Neural progenitor cell (in vitro differentiated cells): ENCODE measurements at regions not wholly inside any gene's neighbourhood (a gene's known extent, or its start where the extent isn't known, plus 50 kb on each side); places are given as distances from the start of the nearest gene placed in this dataset.

Experiments
- DNase-seq: peaks from one replicate; pipeline ENCODE4 v3.0.0-alpha.2; 2016; ENCODE audit warnings: low spot score
- H2AFZ ChIP-seq: fragments of 200-600 bp; sonication (generic); replicated peaks from 2 replicates; pipeline ENCODE4 v1.6.1; 2016; ENCODE audit warnings: antibody characterized with exemption
- H3F3A ChIP-seq: fragments of 200-600 bp; sonication (generic); 2 replicates; pipeline ENCODE4 v1.6.1; 2016; ENCODE audit warnings: antibody characterized with exemption, low read depth
- H3K27ac ChIP-seq: fragments of 200-600 bp; sonication (generic); 2 replicates; pipeline ENCODE4 v1.5.1; 2016; ENCODE audit warnings: mild to moderate bottlenecking
- H3K27me3 ChIP-seq: fragments of 200-600 bp; sonication (generic); 2 replicates; pipeline ENCODE4 v1.6.1; 2016; ENCODE audit warnings: mild to moderate bottlenecking, moderate library complexity
- H3K36me3 ChIP-seq: fragments of 200-600 bp; sonication (generic); 2 replicates; pipeline ENCODE4 v1.5.1; 2016
- H3K4me1 ChIP-seq: fragments of 200-600 bp; sonication (generic); 2 replicates; pipeline ENCODE4 v1.6.1; 2016; ENCODE audit warnings: mixed run types
- H3K4me2 ChIP-seq: fragments of 200-600 bp; sonication (generic); 2 replicates; pipeline ENCODE4 v1.6.1; 2016
- H3K4me3 ChIP-seq: fragments of 200-600 bp; sonication (generic); 2 replicates; pipeline ENCODE4 v1.5.1; 2016
- H3K79me2 ChIP-seq: fragments of 200-600 bp; sonication (generic); 2 replicates; pipeline ENCODE4 v1.6.1; 2016; ENCODE audit warnings: low read depth
- H3K9ac ChIP-seq: fragments of 200-600 bp; sonication (generic); 2 replicates; pipeline ENCODE4 v1.6.1; 2016
- H3K9me3 ChIP-seq: fragments of 200-600 bp; sonication (generic); 2 replicates; pipeline ENCODE4 v1.5.1; 2016; ENCODE audit warnings: low read depth
- H4K20me1 ChIP-seq: fragments of 200-600 bp; sonication (generic); 2 replicates; pipeline ENCODE4 v1.6.1; 2016; ENCODE audit warnings: low read depth
- H3K27ac Mint-ChIP-seq: 3 replicates; pipeline ENCODE4 v1.8.0; 2021; ENCODE audit warnings: mixed read lengths
- H3K27me3 Mint-ChIP-seq: 2 replicates; pipeline ENCODE4 v1.8.0; 2022; ENCODE audit warnings: low read depth, mild to moderate bottlenecking, inconsistent platforms, moderate library complexity, mixed read lengths; ENCODE audit not compliant: insufficient read depth
- H3K36me3 Mint-ChIP-seq: 3 replicates; pipeline ENCODE4 v1.8.0; 2021; ENCODE audit warnings: mixed read lengths
- H3K4me1 Mint-ChIP-seq: 3 replicates; pipeline ENCODE4 v1.8.0; 2021; ENCODE audit warnings: mixed read lengths
- H3K4me3 Mint-ChIP-seq: 3 replicates; pipeline ENCODE4 v1.8.0; 2021; ENCODE audit warnings: mild to moderate bottlenecking, moderate library complexity, mixed read lengths
- H3K9me3 Mint-ChIP-seq: 3 replicates; pipeline ENCODE4 v1.8.0; 2020; ENCODE audit warnings: mixed read lengths
- CTCF ChIP-seq: fragments of 200-600 bp; sonication (generic); IDR thresholded peaks from 2 replicates; pipeline ENCODE4 v1.5.1; 2017; ENCODE audit warnings: antibody characterized with exemption, mild to moderate bottlenecking
- EZH2 ChIP-seq: fragments of 200-600 bp; sonication (generic); IDR thresholded peaks from 2 replicates; pipeline ENCODE4 v1.6.1; 2017; ENCODE audit warnings: antibody characterized with exemption, mild to moderate bottlenecking, moderate library complexity
- EZH2phosphoT487 ChIP-seq: fragments of 200-600 bp; sonication (generic); IDR thresholded peaks from 2 replicates; pipeline ENCODE4 v1.6.1; 2017; ENCODE audit warnings: antibody characterized with exemption

- Mint-ChIP-seq H3K4me1 (peaks cover 6% of the 10 kb centered on the region), H3K4me3 (no peak overlapping the region), H3K27me3 (peaks cover 17% of the 10 kb centered on the region)
Observed at GRCh38 chr20:50274570-50275430, 84.2 kb downstream of the CEBPB start.

GRCh38 chr20:50276119-50277063 lies 85.8 kb downstream of the CEBPB start:
- Mint-ChIP-seq H3K27me3 (peaks cover 15% of the 10 kb centered on the region), H3K27ac (peak overlapping the region; percentile 34), H3K9me3 (no peaks in the 10 kb centered on the region), H3K4me1 (peaks cover 8% of the 10 kb centered on the region), H3K4me3 (no peak overlapping the region), H3K36me3 (no peaks in the 10 kb centered on the region)
- Histone ChIP-seq H3K79me2 (no peaks in the 10 kb centered on the region), H3K4me3 (no peak overlapping the region), H3K9me3 (no peaks in the 10 kb centered on the region), H3F3A (no peaks in the 10 kb centered on the region), H3K27me3 (no peaks in the 10 kb centered on the region), H4K20me1 (no peaks in the 10 kb centered on the region), H3K27ac (no peak overlapping the region), H3K9ac (no peak overlapping the region), H3K4me1 (no peaks in the 10 kb centered on the region), H3K36me3 (no peaks in the 10 kb centered on the region), H3K4me2 (no peak overlapping the region), H2AFZ (no peak overlapping the region)
- TF ChIP-seq EZH2 (no peak), EZH2phosphoT487 (no peak), CTCF (no peak)
- DNase-seq, result no peak

More at GRCh38 chr20:50274570-50275430, 84.2 kb downstream of the CEBPB start:
- Histone ChIP-seq H3K36me3 (no peaks in the 10 kb centered on the region), H3K9me3 (no peaks in the 10 kb centered on the region), H3K9ac (no peak overlapping the region), H3K27ac (no peak overlapping the region), H3F3A (no peaks in the 10 kb centered on the region), H3K4me2 (no peak overlapping the region), H2AFZ (no peak overlapping the region), H3K4me3 (no peak overlapping the region), H4K20me1 (no peaks in the 10 kb centered on the region), H3K27me3 (no peaks in the 10 kb centered on the region), H3K79me2 (no peaks in the 10 kb centered on the region), H3K4me1 (no peaks in the 10 kb centered on the region)
- DNase-seq, result no peak
- TF ChIP-seq CTCF (no peak), EZH2phosphoT487 (no peak), EZH2 (no peak)
- H3K9me3 Mint-ChIP-seq, result no peaks in the 10 kb centered on the region
- no peaks in the 10 kb centered on the region for H3K36me3 Mint-ChIP-seq
- H3K27ac Mint-ChIP-seq, result no peak overlapping the region

GRCh38 chr20:50277064-50277415 lies 86.4 kb downstream of the CEBPB start:
- H3F3A ChIP-seq, result no peaks in the 10 kb centered on the region
- H3K79me2 ChIP-seq, result no peaks in the 10 kb centered on the region
- Mint-ChIP-seq H3K27me3 (peaks cover 13% of the 10 kb centered on the region), H3K4me1 (peaks cover 8% of the 10 kb centered on the region), H3K9me3 (no peaks in the 10 kb centered on the region), H3K4me3 (no peak overlapping the region), H3K36me3 (no peaks in the 10 kb centered on the region), H3K27ac (peak overlapping the region; percentile 34)
- no peak overlapping the region for H3K9ac ChIP-seq
- H4K20me1 ChIP-seq, result no peaks in the 10 kb centered on the region
- no peak overlapping the region for H3K4me2 ChIP-seq
- no peak for DNase-seq
- no peak overlapping the region for H3K4me3 ChIP-seq
- H3K9me3 ChIP-seq, result no peaks in the 10 kb centered on the region
- no peaks in the 10 kb centered on the region for H3K4me1 ChIP-seq
- TF ChIP-seq EZH2 (no peak), EZH2phosphoT487 (no peak), CTCF (no peak)
- H3K36me3 ChIP-seq, result no peaks in the 10 kb centered on the region
- no peak overlapping the region for H3K27ac ChIP-seq
- H2AFZ ChIP-seq, result no peak overlapping the region
- no peaks in the 10 kb centered on the region for H3K27me3 ChIP-seq
